ENCODE measurements at regions not wholly inside any gene's neighbourhood (a gene's known extent, or its start where the extent isn't known, plus 50 kb on each side); places are given as distances from the start of the nearest gene placed in this dataset.
"Not testable (repeated sequence)": the region's sequence is repeated elsewhere in the genome, so short reads cannot be mapped to it uniquely, and the experiment has no call there.

DNA sequence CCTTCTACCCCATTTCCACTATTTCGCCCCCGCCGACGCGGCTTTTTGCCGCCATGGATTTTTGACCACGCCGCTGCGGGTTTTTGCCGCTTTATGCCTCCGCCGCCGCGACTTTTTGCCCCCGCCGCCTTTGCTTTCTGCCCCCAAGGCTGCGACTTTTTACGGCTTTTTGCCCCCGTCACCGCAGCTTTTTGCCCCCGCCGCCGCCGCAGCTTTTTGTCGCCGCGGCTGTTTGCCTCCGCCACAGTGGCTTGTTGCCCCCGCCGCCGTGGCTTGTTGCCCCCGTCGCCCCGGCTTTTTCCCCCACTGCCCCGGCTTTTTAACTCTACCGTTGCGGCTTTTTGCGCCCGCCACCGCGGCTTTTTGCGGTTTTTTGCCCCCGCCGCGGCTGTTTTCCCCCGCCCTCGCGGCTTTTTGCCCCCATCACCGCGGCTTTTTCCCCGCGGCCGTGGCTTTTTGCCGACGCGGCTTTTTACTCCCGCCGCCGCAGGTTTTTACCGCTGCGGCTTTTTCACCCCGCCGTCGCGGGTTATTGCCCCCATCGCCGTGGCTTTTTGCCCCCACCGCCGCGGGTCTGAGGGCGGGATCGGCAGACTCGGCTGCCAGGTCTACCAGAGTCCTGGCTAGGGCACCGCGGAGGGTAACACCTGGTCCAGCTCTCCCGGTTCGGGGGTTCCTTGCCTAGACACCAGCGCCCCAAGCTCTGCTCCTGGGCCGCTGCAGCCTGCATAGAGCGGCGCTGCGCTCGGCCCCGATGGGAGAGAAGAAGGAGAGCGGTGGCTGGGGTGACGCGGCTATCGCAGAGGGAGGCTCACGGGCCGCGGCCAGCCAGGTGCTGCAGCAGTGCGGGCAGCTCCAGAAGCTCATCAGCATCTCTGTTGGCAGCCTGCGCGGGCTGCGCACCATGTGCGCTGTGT is 562.7 kb upstream of the WSB1 start:
- intact Hi-C loops (cut with DNase I), result no loop called here
- H3K9me3 ChIP-seq (ENCODE audit: control insufficient read depth, low read length), result no peaks in the 10 kb centered on the region
- H3K4me1 ChIP-seq (ENCODE audit: control insufficient read depth, insufficient read depth, low read length), result no peaks in the 10 kb centered on the region
- peak in 1 of 3 donors; percentile 42 for DNase-seq
- peak in 1 of 2 donors; percentile 51 for ATAC-seq
- H3K27me3 ChIP-seq (ENCODE audit: control insufficient read depth, insufficient read depth), result no peaks in the 10 kb centered on the region
- H3K27ac ChIP-seq (ENCODE audit: low read length), result no peak overlapping the region
- 49% methylated on average over 96 of the region's 96 CpGs for WGBS
- H3K4me3 ChIP-seq (ENCODE audit: low read length), result no peak overlapping the region

DNA sequence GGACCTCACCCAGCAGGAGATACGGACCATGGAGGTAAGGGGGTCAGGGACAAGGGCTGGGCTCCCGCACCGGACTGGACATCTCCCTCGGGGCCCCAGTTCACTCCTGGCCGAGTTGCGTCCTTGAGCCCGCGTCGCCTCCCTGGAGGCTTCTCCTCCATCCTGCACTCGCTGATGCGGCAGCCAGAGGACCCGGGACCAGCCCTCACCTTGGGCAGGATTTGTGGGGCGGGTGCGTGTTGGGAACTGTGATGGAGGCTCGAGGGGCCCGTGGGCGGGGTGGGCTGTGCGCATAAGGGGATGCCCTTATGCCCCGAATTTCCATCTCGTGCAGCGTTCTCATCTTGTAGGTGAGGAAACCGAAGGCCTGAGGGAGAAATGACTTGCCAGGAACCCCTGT is 562.0 kb upstream of the WSB1 start:
- H3K4me1 ChIP-seq (ENCODE audit: control insufficient read depth, insufficient read depth, low read length); H3K9me3 ChIP-seq (ENCODE audit: control insufficient read depth, low read length); H3K27ac ChIP-seq (ENCODE audit: low read length); H3K4me3 ChIP-seq (ENCODE audit: low read length); intact Hi-C loops (cut with DNase I); H3K27me3 ChIP-seq (ENCODE audit: control insufficient read depth, insufficient read depth); ATAC-seq: not testable (repeated sequence)
- DNase-seq, result peak in 1 of 3 donors; percentile 56
- 61% methylated on average over 22 of the region's 22 CpGs for WGBS

DNA sequence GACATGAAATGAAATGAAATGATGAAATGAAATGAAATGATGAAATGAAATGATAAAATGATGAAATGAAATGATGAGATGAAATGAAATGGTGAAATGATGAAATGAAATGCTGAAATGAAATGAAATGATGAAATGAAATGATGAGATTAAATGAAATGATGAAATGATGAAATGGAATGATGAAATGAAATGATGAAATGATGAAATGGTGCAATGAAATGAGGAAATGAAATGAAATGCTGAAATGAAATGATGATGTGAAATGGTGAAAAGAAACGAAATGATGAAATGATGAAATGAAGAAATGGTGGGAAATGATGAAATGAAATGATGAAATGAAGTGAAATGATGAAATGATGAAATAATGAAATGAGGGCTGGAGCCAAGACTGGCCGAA is 559.1 kb upstream of the WSB1 start:
- H3K4me3 ChIP-seq (ENCODE audit: low read length); H3K27me3 ChIP-seq (ENCODE audit: control insufficient read depth, insufficient read depth); H3K4me1 ChIP-seq (ENCODE audit: control insufficient read depth, insufficient read depth, low read length); intact Hi-C loops (cut with DNase I); H3K27ac ChIP-seq (ENCODE audit: low read length); ATAC-seq; DNase-seq; H3K9me3 ChIP-seq (ENCODE audit: control insufficient read depth, low read length): not testable (repeated sequence)
- WGBS, result 45% methylated on average over 2 of the region's 2 CpGs

DNA sequence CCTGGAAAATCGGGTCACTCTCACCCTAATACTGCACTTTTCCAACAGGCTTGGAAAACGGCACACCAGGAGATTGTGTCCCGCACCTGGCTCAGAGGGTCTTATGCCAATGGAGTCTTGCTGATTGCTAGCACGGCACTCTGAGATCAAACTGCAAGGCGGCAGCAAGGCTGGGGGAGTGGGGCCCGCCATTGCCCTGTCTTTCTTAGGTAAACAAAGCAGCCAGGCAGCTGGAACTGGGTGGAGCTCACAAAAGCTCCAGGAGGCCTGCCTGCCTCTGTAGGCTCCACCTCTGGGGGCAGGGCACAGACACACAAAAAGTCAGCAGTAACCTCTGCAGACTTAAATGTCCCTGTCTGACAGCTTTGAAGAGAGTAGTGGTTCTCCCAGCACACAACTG is 557.9 kb upstream of the WSB1 start:
- not testable (repeated sequence) for H3K27ac ChIP-seq (ENCODE audit: low read length); ATAC-seq; H3K9me3 ChIP-seq (ENCODE audit: control insufficient read depth, low read length)

DNA sequence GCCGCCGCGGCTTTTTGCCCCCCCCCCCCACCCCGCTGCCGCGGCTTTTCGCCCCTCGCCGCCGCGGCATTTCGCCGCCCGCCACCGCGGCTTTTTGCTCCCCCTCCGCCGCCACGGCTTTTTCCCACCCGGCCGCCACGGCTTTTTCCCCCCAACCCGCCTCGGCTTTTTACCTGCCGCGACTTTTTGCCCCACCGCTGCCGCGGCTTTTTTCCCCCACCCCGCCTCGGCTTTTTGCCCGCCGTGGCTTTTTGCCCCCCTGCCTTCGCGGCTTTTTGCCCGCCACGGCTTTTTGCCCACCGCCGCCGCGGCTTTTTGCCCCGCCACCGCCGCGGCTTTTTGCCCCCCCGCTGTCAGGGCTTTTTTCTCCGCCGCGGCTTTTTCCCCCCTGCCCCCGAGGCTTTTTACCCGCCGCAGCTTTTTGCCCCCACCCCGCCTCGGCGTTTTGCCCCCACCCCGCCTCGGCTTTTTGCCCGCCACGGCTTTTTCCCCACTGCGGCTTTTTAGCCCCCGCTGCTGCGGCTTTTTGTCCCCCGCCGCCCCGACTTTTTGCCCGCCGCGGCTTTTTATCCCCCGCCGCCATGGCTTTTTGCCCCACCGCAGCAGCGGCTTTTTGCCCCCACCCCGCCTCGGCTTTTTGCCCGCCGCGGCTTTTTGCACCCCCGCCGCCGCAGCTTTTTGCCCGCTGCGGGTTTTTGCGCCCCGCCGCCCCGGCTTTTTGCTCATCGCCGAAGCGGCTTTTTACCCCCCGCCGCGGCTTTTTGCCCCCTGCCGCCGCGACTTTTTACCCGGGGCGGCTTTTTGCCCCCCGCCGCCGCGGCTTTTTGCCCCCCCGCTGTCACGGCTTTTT is 527.8 kb upstream of the WSB1 start:
- Histone ChIP-seq H3K27ac (ENCODE audit: low read length) (no peak overlapping the region), H3K4me3 (ENCODE audit: low read length) (no peak overlapping the region), H3K27me3 (ENCODE audit: control insufficient read depth, insufficient read depth) (no peaks in the 10 kb centered on the region), H3K4me1 (ENCODE audit: control insufficient read depth, insufficient read depth, low read length) (no peaks in the 10 kb centered on the region), H3K9me3 (ENCODE audit: control insufficient read depth, low read length) (no peaks in the 10 kb centered on the region)
- no peak for ATAC-seq
- intact Hi-C loops (cut with DNase I), result no loop called here
- DNase-seq, result peak in 2 of 3 donors; percentile 17 to 41
- WGBS, result 41% methylated on average over 102 of the region's 103 CpGs

More for the DNA sequence above, 557.9 kb upstream of the WSB1 start:
- DNase-seq; H3K4me3 ChIP-seq (ENCODE audit: low read length); H3K27me3 ChIP-seq (ENCODE audit: control insufficient read depth, insufficient read depth); H3K4me1 ChIP-seq (ENCODE audit: control insufficient read depth, insufficient read depth, low read length); intact Hi-C loops (cut with DNase I): not testable (repeated sequence)
- 75% methylated on average over 3 of the region's 6 CpGs for WGBS

DNA sequence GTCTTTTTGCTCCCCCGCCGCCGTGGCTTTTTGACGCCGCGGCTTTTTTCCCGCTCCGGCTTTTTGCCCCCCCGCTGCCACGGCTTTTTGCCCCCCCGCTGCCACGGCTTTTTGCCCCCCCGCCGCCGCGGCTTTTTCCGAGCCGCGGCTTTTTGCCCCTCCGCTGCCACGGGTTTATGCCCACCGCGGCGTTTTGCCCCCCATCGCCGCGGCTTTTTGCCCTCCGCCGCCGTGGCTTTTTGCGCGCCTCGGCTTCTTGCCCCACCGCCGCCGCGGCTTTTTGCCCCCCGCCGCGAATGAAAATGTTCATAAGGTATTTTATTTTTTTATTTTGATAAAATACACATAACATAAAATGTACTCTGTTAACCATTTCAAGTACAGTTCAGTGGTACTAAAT is 527.2 kb upstream of the WSB1 start:
- intact Hi-C loops (cut with DNase I), result no loop called here
- no peaks in the 10 kb centered on the region for H3K9me3 ChIP-seq (ENCODE audit: control insufficient read depth, low read length)
- WGBS, result 46% methylated on average over 40 of the region's 40 CpGs
- H3K27me3 ChIP-seq (ENCODE audit: control insufficient read depth, insufficient read depth), result no peaks in the 10 kb centered on the region
- no peaks in the 10 kb centered on the region for H3K4me1 ChIP-seq (ENCODE audit: control insufficient read depth, insufficient read depth, low read length)
- H3K27ac ChIP-seq (ENCODE audit: low read length), result no peak overlapping the region
- ATAC-seq (no peak), DNase-seq (peak in 1 of 3 donors; percentile 15)
- H3K4me3 ChIP-seq (ENCODE audit: low read length), result no peak overlapping the region

DNA sequence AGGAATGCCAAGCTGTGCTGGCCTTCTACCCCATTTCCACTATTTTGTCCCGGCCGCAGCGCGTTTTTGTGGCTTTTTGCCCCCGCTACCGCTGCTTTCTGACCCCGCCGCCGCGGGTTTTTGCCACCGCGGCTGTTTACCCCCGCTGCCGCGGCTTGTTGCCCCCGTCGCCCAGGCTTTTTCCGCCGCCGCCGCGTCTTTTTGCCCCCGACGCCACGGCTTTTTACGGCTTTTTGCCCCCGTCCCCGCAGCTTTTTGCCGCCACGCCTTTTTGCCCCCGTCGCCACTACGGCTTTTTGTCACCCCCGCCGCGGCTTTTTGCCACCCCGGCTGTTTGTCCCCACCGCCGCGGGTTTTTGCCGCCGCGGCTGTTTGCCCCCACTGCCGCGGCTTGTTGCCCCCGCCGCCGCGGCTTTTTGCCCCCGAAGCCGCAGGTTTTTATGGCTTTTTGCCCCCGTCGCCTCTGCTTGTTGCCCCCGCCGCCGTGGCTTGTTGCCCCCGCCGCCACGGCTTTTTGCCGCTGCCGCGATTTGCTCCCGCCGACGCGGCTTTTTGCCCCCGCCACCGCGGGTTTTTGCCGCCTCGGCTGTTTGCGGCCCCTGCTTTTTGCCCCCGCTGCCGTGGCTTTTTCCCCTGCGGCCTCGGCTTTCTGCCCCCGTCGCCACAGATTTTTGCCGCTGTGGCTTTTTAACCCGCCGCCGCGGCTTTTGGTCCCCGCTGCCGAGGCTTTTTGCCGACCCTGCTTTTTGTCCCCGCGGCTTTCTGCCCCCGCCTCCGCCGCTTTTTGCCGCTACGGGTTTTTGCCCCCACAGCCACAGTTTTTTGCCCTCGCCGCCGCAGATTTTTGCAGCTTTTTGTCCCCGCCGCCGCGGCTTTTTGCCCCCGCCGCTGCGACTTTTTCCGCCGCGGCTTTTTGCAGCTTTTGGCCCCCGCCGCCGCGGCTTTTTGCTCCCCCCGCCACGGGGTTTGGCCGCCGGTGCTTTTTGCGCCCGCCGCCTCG is 520.4 kb upstream of the WSB1 start:
- no peak overlapping the region for H3K4me3 ChIP-seq (ENCODE audit: low read length)
- ATAC-seq, result no peak
- 48% methylated on average over 118 of the region's 118 CpGs for whole genome bisulfite sequencing
- intact Hi-C loops (cut with DNase I), result no loop called here
- H3K4me1 ChIP-seq (ENCODE audit: control insufficient read depth, insufficient read depth, low read length), result no peaks in the 10 kb centered on the region
- H3K27me3 ChIP-seq (ENCODE audit: control insufficient read depth, insufficient read depth), result no peaks in the 10 kb centered on the region
- no peak overlapping the region for H3K27ac ChIP-seq (ENCODE audit: low read length)
- no peaks in the 10 kb centered on the region for H3K9me3 ChIP-seq (ENCODE audit: control insufficient read depth, low read length)
- peak in 2 of 3 donors; percentile 14 to 44 for DNase-seq

DNA sequence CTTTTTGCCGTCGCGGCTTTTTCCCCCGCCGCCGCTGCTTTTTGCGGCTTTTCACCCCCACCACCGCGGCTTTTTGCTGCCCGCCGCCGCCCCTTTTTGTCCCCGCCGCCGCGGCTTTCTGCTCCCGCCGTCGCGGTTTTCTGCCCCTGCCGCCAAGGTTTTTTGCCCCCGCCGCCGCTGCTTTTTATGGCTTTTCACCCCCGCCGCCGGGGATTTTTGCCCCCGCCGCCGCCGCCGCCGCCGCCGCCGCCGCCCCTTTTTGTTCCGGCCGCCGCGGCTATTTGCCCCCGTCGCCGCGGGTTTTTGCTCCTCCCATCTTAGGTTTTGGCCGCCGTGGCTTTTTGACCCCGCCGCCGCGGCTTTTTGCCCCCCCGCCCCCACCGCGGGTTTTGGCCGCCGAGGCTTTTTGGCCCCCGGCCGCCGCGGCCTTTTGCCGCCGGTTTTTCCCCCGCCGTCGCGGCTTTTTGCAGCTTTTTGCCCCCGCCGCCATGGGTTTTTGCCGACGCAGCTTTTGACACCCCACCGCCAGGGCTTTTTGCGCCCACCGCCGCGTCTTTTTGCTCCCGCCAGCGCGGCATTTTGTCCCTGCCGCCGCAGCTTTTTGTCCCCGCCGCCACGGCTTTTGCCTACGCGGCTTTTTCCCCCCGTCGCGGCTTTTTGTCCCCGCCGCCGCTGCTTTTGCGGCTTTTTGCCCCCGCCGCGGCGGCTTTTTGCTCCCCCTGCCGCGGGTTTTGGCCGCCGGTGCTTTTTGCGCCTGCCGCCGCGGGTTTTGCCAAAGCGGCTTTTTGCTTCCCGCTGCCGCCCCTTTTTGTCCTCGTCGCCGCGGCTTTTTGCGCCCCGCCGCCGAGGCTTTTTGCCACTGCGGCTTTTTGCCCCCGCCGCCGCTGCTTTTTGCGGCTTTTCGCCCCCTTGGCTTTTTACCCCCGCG is 519.4 kb upstream of the WSB1 start:
- DNase-seq (peak in 1 of 3 donors; percentile 12), ATAC-seq (no peak)
- H3K4me1 ChIP-seq (ENCODE audit: control insufficient read depth, insufficient read depth, low read length), result no peaks in the 10 kb centered on the region
- no peak overlapping the region for H3K4me3 ChIP-seq (ENCODE audit: low read length)
- no peaks in the 10 kb centered on the region for H3K9me3 ChIP-seq (ENCODE audit: control insufficient read depth, low read length)
- no peaks in the 10 kb centered on the region for H3K27me3 ChIP-seq (ENCODE audit: control insufficient read depth, insufficient read depth)
- intact Hi-C loops (cut with DNase I), result no loop called here
- 45% methylated on average over 123 of the region's 123 CpGs for WGBS
- no peak overlapping the region for H3K27ac ChIP-seq (ENCODE audit: low read length)

DNA sequence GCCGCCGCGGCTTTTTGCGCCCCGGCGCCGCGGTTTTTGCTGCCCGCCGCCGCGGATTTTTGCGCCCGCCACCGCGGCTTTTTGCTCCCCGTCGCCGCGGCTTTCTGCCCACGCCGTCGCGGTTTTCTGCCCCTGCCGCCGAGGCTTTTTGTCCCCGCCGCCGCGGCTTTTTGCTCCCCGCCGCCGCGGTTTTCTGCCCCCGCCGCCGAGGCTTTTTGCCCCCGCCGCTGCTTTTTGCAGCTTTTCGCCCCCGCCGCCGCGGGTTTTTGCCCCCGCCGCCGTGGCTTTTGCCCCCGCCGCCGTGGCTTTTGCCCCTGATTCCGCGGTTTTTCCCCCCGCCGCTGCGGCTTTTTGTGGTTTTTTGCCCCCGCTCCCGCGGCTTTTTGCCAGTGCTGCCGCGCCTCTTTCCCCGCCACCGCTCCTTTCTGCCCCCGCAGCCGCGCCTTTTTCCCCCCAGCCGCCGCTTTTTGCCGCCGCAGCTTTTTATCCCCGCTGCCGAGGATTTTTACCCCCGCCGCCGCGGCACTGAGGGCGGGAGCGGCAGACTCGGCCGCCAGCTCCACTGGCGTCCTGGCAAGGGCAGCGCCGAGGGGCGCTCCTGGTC is 518.6 kb upstream of the WSB1 start:
- WGBS, result 47% methylated on average over 83 of the region's 83 CpGs
- H3K9me3 ChIP-seq (ENCODE audit: control insufficient read depth, low read length), result no peaks in the 10 kb centered on the region
- H3K27me3 ChIP-seq (ENCODE audit: control insufficient read depth, insufficient read depth), result no peaks in the 10 kb centered on the region
- H3K4me3 ChIP-seq (ENCODE audit: low read length), result no peak overlapping the region
- DNase-seq (peak in 1 of 3 donors; percentile 28), ATAC-seq (no peak)
- no peak overlapping the region for H3K27ac ChIP-seq (ENCODE audit: low read length)
- intact Hi-C loops (cut with DNase I), result no loop called here
- H3K4me1 ChIP-seq (ENCODE audit: control insufficient read depth, insufficient read depth, low read length), result no peaks in the 10 kb centered on the region

All from right cardiac atrium (tissue), 5 donors.